Kidney (tissue), 13 donors: ENCODE measurements at regions not wholly inside any gene's neighbourhood (a gene's known extent, or its start where the extent isn't known, plus 50 kb on each side); places are given as distances from the start of the nearest gene placed in this dataset.
"Not testable (repeated sequence)": the region's sequence is repeated elsewhere in the genome, so short reads cannot be mapped to it uniquely, and the experiment has no call there.

Source experiments
- DNase-seq, 5 donors: peaks; one replicate each; pipeline ENCODE4 v3.0.0-alpha.2; 2013 to 2020
- FAIRE-seq: peaks from 2 replicates; lab custom pipeline; 2012; peaks lifted over from hg19 to GRCh38; lab: Jason Lieb, UNC
- H3K27ac ChIP-seq, 2 donors: one replicate each; pipeline ENCODE4 v1.7.0; 2013; ENCODE audit warnings: low read depth in 2 of 2, low read length in 2 of 2, inconsistent platforms in 1 of 2
- H3K27me3 ChIP-seq: one replicate; pipeline ENCODE4 v1.7.1; 2013; ENCODE audit warnings: low read length, inconsistent platforms; ENCODE audit not compliant: control insufficient read depth, insufficient read depth
- H3K36me3 ChIP-seq, 3 donors: one replicate each; pipeline versions ENCODE4 v1.7.0 to v1.7.1; 2013; ENCODE audit warnings: low read length in 3 of 3, control low read depth in 1 of 3, inconsistent platforms in 1 of 3; ENCODE audit not compliant: insufficient read depth in 3 of 3, control insufficient read depth in 2 of 3
- H3K4me1 ChIP-seq, 3 donors: one replicate each; pipeline versions ENCODE4 v1.7.0 to v1.7.1; 2013; ENCODE audit warnings: low read length in 3 of 3, inconsistent platforms in 1 of 3, low read depth in 1 of 3; ENCODE audit not compliant: control insufficient read depth in 2 of 3, insufficient read depth in 2 of 3
- H3K4me3 ChIP-seq, 3 donors: one replicate each; pipeline versions ENCODE4 v1.7.0 to v1.8.1; 2013; ENCODE audit warnings: low read length in 3 of 3, control low read depth in 1 of 3, inconsistent platforms in 1 of 3
- H3K9ac ChIP-seq, 3 donors: one replicate each; pipeline versions ENCODE4 v1.7.0 to v1.7.1; 2013; ENCODE audit warnings: low read length in 3 of 3, control low read depth in 1 of 3, inconsistent platforms in 1 of 3
- H3K9me3 ChIP-seq, 3 donors: one replicate each; pipeline versions ENCODE4 v1.7.0 to v1.7.1; 2013; ENCODE audit warnings: low read length in 3 of 3, control low read depth in 1 of 3, inconsistent platforms in 1 of 3; ENCODE audit not compliant: control insufficient read depth in 2 of 3, insufficient read depth in 1 of 3
- CTCF ChIP-seq: IDR thresholded peaks from 3 replicates; pipeline ENCODE4 v1.5.1; 2012; ENCODE audit warnings: mild to moderate bottlenecking, moderate library complexity, borderline replicate concordance; ENCODE audit not compliant: insufficient read depth; ENCODE audit errors: extremely low read depth
- intact Hi-C: fragments of 100-400 bp; cut with DNase I; formaldehyde crosslinking; loops from one replicate; pipeline ENCODE4 v1.11.1; 2022
- donor health status: control.
- donor health status: control.
- donor health status: control.
- donor health status: control.
- donor health status: control.
- donor health status: DM: yes; HTN: yes; CAD: no.
- donor health status: Normal renal cell carcinoma (clear cell type).

GRCh38 chrX:39795605-39796004 lies 302.2 kb downstream of the BCOR start:
- intact Hi-C loops = no loop called here
- Histone ChIP-seq H3K27me3 (no peaks in the 10 kb centered on the region), H3K36me3 (no peaks in the 10 kb centered on the region), H3K4me1 (no peaks in the 10 kb centered on the region), H3K9me3 (no peaks in the 10 kb centered on the region), H3K9ac (no peak overlapping the region), H3K27ac (no peak overlapping the region), H3K4me3 (no peak overlapping the region)
- peak in 1 of 5 donors; percentile 33 for DNase-seq
- FAIRE-seq = no peak
- TF ChIP-seq CTCF = no peak

- DNase-seq (no peak), FAIRE-seq (no peak)
- intact Hi-C loops = no loop called here
- no peaks in the 10 kb centered on the region for H3K27me3 ChIP-seq
- no peaks in the 10 kb centered on the region for H3K4me1 ChIP-seq
- H3K27ac ChIP-seq = no peak overlapping the region
- H3K9ac ChIP-seq = no peak overlapping the region
- H3K4me3 ChIP-seq = no peak overlapping the region
- no peak for TF ChIP-seq CTCF
- no peaks in the 10 kb centered on the region for H3K9me3 ChIP-seq
- H3K36me3 ChIP-seq = no peaks in the 10 kb centered on the region
Measured at GRCh38 chrX:39796856-39797255, 300.9 kb downstream of the BCOR start.

- H3K27ac ChIP-seq, H3K9ac ChIP-seq, H3K9me3 ChIP-seq, H3K27me3 ChIP-seq, intact Hi-C loops, FAIRE-seq, DNase-seq, H3K36me3 ChIP-seq, H3K4me1 ChIP-seq, H3K4me3 ChIP-seq: not testable (repeated sequence)
Measured at GRCh38 chrX:39798488-39798887, 299.3 kb downstream of the BCOR start.

GRCh38 chrX:39802354-39802753 lies 295.4 kb downstream of the BCOR start:
- peak in 1 of 5 donors; percentile 66 for DNase-seq
- Histone ChIP-seq H3K27me3 (no peaks in the 10 kb centered on the region), H3K9ac (no peak overlapping the region), H3K27ac (no peak overlapping the region), H3K4me3 (no peak overlapping the region), H3K4me1 (no peaks in the 10 kb centered on the region), H3K9me3 (no peaks in the 10 kb centered on the region), H3K36me3 (no peaks in the 10 kb centered on the region)
- intact Hi-C loops = no loop called here
- no peak for FAIRE-seq
- TF ChIP-seq CTCF = no peak
